ENCODE measurements at regions not wholly inside any gene's neighbourhood (a gene's known extent, or its start where the extent isn't known, plus 50 kb on each side); places are given as distances from the start of the nearest gene placed in this dataset.

GRCh38 chr2:129823044-129823443 lies 156.4 kb upstream of the RAB6C start:
- TF ChIP-seq CTCF (IDR thresholded peaks at IDR 0.05; ENCODE audit: low read length): no peak
- TF ChIP-seq EZH2 (optimal IDR thresholded peaks at IDR 0.05; ENCODE audit: low read depth, low read length): no peak
- TF ChIP-seq EZH2phosphoT487 (IDR thresholded peaks at IDR 0.05; ENCODE audit: low read length): no peak
